NCI-H446 (cell line): ENCODE measurements at regions not wholly inside any gene's neighbourhood (a gene's known extent, or its start where the extent isn't known, plus 50 kb on each side); places are given as distances from the start of the nearest gene placed in this dataset.
A peak's percentile ranks its signal among the peaks of the same experiment; 100 is the strongest.

ENCODE experiments used
- DNase-seq, 2 experiments: peaks; one replicate each; lab custom pipeline; 2025; lab: John Stamatoyannopoulos, UW

GRCh38 chr5:23072179-23072578, 219.0 kb upstream of the CDH12 start:
- no peak for DNase-seq

- DNase-seq: no peak
These were observed 218.5 kb upstream of the CDH12 start for GRCh38 chr5:23071682-23072081.

- no peak for DNase-seq
These were observed 211.6 kb upstream of the CDH12 start for GRCh38 chr5:23064710-23065109.

GRCh38 chr5:23053846-23054245, 200.7 kb upstream of the CDH12 start:
- DNase-seq: no peak

- DNase-seq: no peak
These were observed 189.1 kb upstream of the CDH12 start for GRCh38 chr5:23042226-23042625.

GRCh38 chr5:23035555-23036090, 182.5 kb upstream of the CDH12 start:
- DNase-seq: no peak

- no peak for DNase-seq
These were observed 180.7 kb upstream of the CDH12 start for GRCh38 chr5:23033864-23034263.

- DNase-seq: no peak
These were observed 176.1 kb upstream of the CDH12 start for GRCh38 chr5:23029290-23029689.

GRCh38 chr5:23028445-23029021, 175.4 kb upstream of the CDH12 start:
- DNase-seq: no peak

GRCh38 chr5:23027830-23028229, 174.7 kb upstream of the CDH12 start:
- DNase-seq: no peak

GRCh38 chr5:23027331-23027730, 174.2 kb upstream of the CDH12 start:
- peak in 1 of 2 experiments; percentile 54 for DNase-seq

- DNase-seq: peak; percentile 88 to 90
These were observed 173.4 kb upstream of the CDH12 start for GRCh38 chr5:23026252-23027170.

GRCh38 chr5:23025629-23026233, 172.6 kb upstream of the CDH12 start:
- peak in 1 of 2 experiments; percentile 45 for DNase-seq

- no peak for DNase-seq
These were observed 171.3 kb upstream of the CDH12 start for GRCh38 chr5:23024470-23024869.

- no peak for DNase-seq
These were observed 161.7 kb upstream of the CDH12 start for GRCh38 chr5:23014825-23015224.

GRCh38 chr5:23014266-23014665, 161.1 kb upstream of the CDH12 start:
- peak in 1 of 2 experiments; percentile 71 for DNase-seq

- DNase-seq: no peak
These were observed 160.4 kb upstream of the CDH12 start for GRCh38 chr5:23013395-23013998.

GRCh38 chr5:23012842-23013241, 159.7 kb upstream of the CDH12 start:
- DNase-seq: no peak

- no peak for DNase-seq
These were observed 154.6 kb upstream of the CDH12 start for GRCh38 chr5:23007762-23008161.

GRCh38 chr5:23007236-23007635, 154.1 kb upstream of the CDH12 start:
- peak; percentile 83 to 86 for DNase-seq

- no peak for DNase-seq
These were observed 148.0 kb upstream of the CDH12 start for GRCh38 chr5:23001120-23001519.

GRCh38 chr5:22998774-22999173, 145.6 kb upstream of the CDH12 start:
- DNase-seq: peak; percentile 65 to 80
